Fibroblast of lung (primary cell): ENCODE measurements at regions not wholly inside any gene's neighbourhood (a gene's known extent, or its start where the extent isn't known, plus 50 kb on each side); places are given as distances from the start of the nearest gene placed in this dataset.

ENCODE experiments used
- DNase-seq, 2 donors: peaks; one replicate each; pipeline versions ENCODE4 v3.0.0 to v3.0.0-alpha.2; 2010; ENCODE audit warnings: low read depth in 2 of 2
- H2AFZ ChIP-seq: 2 replicates; pipeline ENCODE4 v1.5.1; 2012; ENCODE audit warnings: low read length, control low read depth, inconsistent platforms
- H3K27ac ChIP-seq: 2 replicates; pipeline ENCODE4 v1.5.1; 2011; ENCODE audit warnings: low read length, control low read depth; ENCODE audit not compliant: insufficient read depth
- H3K27me3 ChIP-seq: 2 replicates; pipeline ENCODE4 v1.5.1; 2011; ENCODE audit warnings: mild to moderate bottlenecking, low read length; ENCODE audit not compliant: control insufficient read depth, insufficient read depth
- H3K36me3 ChIP-seq: 2 replicates; pipeline ENCODE4 v1.5.1; 2011; ENCODE audit warnings: low read length; ENCODE audit not compliant: control insufficient read depth, insufficient read depth
- H3K4me1 ChIP-seq: 2 replicates; pipeline ENCODE4 v1.5.1; 2011; ENCODE audit warnings: low read length; ENCODE audit not compliant: control insufficient read depth, insufficient read depth; ENCODE audit errors: extremely low read depth
- H3K4me2 ChIP-seq: 2 replicates; pipeline ENCODE4 v1.5.1; 2011; ENCODE audit warnings: low read length, control low read depth; ENCODE audit not compliant: insufficient read depth; ENCODE audit errors: extremely low read depth
- H3K4me3 ChIP-seq, 4 experiments: fragments of 200-600 bp in 1 of 4; sonication (generic) in 1 of 4; replicated peaks in 1 of 4; 2 replicates each; pipeline ENCODE4 v1.5.1; 2011 to 2016; ENCODE audit warnings: low read length in 4 of 4, low read depth in 3 of 4, mild to moderate bottlenecking in 3 of 4, control low read depth in 2 of 4, inconsistent platforms in 1 of 4, mixed read lengths in 1 of 4; ENCODE audit not compliant: insufficient read depth in 1 of 4; ENCODE audit errors: control extremely low read depth in 1 of 4
- H3K79me2 ChIP-seq: 2 replicates; pipeline ENCODE4 v1.5.1; 2012; ENCODE audit warnings: mild to moderate bottlenecking, low read length, inconsistent platforms; ENCODE audit not compliant: control insufficient read depth, insufficient read depth
- H3K9ac ChIP-seq: 2 replicates; pipeline ENCODE4 v1.5.1; 2011; ENCODE audit warnings: mild to moderate bottlenecking, low read length, control low read depth; ENCODE audit not compliant: insufficient read depth
- H3K9me3 ChIP-seq: 2 replicates; pipeline ENCODE4 v1.5.1; 2012; ENCODE audit warnings: low read depth, low read length; ENCODE audit not compliant: control insufficient read depth, insufficient read depth
- H4K20me1 ChIP-seq: 2 replicates; pipeline ENCODE4 v1.5.1; 2011; ENCODE audit warnings: low read length; ENCODE audit not compliant: control insufficient read depth, insufficient read depth; ENCODE audit errors: extremely low read depth
- EZH2 ChIP-seq: IDR thresholded peaks from 2 replicates; pipeline ENCODE4 v1.5.1; 2012; ENCODE audit warnings: low read length, control low read depth, mild to moderate bottlenecking; ENCODE audit errors: missing control alignments
- TF ChIP-seq, protein P1 (sequence below), 2 donors: IDR thresholded peaks in 1 of 2; conservative IDR thresholded peaks in 1 of 2; 1 replicate in 1 of 2; 2 replicates in 1 of 2; pipeline ENCODE4 v1.5.1; 2011 to 2012; ENCODE audit warnings: low read length in 2 of 2, control low read depth in 1 of 2, inconsistent platforms in 1 of 2, low read depth in 1 of 2, mild to moderate bottlenecking in 1 of 2

DNA sequence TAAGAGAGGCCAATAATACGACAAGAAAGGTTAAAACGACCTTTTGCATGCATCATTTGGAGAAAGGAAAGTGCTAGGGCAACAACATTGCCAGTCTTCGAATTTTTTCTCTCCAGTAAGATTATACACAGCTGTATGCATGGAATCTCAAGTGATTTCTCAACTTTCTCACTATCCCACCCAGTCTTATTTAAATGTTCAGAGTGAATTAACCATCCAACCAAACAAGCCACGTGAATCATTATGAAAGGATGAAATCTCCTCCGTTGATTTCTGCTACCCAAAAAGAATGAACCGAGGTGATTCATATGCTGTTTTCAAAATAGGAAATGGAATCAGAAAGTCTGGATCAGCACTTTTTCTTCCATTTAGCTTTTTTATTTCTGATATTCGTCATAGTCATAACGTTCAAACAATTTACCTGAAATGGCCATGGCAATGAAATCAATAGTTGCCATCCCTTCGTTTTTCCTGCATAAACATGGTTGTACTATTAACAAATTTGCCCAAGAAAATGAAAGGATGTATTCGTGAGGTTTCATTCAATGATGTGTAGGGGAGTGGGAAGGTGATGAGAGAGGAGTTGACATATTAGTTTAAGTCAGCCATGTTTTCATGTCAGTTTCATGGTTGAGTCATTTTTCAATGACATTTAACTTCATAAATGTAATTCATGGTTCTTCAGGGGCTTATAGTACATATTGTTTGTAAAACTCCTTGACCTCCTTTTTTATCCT lies 170.9 kb upstream of the WWC1 start:
- Histone ChIP-seq H3K9me3 (no peaks in the 10 kb centered on the region), H4K20me1 (no peaks in the 10 kb centered on the region), H2AFZ (no peak overlapping the region), H3K4me2 (no peak overlapping the region), H3K36me3 (no peaks in the 10 kb centered on the region), H3K9ac (no peak overlapping the region), H3K27ac (no peak overlapping the region), H3K4me3 (no peak overlapping the region), H3K27me3 (no peaks in the 10 kb centered on the region), H3K79me2 (no peaks in the 10 kb centered on the region), H3K4me1 (no peaks in the 10 kb centered on the region)
- DNase-seq: no peak
- TF ChIP-seq, protein P1, sequence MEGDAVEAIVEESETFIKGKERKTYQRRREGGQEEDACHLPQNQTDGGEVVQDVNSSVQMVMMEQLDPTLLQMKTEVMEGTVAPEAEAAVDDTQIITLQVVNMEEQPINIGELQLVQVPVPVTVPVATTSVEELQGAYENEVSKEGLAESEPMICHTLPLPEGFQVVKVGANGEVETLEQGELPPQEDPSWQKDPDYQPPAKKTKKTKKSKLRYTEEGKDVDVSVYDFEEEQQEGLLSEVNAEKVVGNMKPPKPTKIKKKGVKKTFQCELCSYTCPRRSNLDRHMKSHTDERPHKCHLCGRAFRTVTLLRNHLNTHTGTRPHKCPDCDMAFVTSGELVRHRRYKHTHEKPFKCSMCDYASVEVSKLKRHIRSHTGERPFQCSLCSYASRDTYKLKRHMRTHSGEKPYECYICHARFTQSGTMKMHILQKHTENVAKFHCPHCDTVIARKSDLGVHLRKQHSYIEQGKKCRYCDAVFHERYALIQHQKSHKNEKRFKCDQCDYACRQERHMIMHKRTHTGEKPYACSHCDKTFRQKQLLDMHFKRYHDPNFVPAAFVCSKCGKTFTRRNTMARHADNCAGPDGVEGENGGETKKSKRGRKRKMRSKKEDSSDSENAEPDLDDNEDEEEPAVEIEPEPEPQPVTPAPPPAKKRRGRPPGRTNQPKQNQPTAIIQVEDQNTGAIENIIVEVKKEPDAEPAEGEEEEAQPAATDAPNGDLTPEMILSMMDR (conservative IDR thresholded peaks at IDR 0.05 in 1 of 2, IDR thresholded peaks at IDR 0.05 in 1 of 2; ENCODE audit: low read depth in 1 of 2, low read length in 2 of 2): no peak
- TF ChIP-seq EZH2: no peak

DNA sequence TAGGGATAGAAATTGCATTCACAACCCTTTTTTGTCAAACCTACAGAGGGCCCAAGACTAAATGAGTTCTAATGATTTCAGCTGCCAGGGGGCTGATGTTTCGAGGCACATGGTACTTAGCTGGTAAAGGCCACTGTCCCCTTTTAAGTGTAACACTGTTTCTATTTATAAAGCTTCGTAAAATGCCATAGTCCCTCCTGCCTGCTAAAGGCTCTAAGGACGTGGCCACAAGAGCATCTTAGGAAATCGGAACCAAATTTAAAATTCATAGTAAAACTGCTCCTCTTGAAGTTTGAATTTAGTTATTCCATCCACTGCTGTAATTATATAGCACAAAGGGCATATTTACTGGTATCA lies 170.3 kb upstream of the WWC1 start:
- TF ChIP-seq EZH2: no peak
- TF ChIP-seq, protein P1 (conservative IDR thresholded peaks at IDR 0.05 in 1 of 2, IDR thresholded peaks at IDR 0.05 in 1 of 2; ENCODE audit: low read depth in 1 of 2, low read length in 2 of 2): no peak
- Histone ChIP-seq H3K9ac (no peak overlapping the region), H4K20me1 (no peaks in the 10 kb centered on the region), H3K4me1 (no peaks in the 10 kb centered on the region), H3K36me3 (no peaks in the 10 kb centered on the region), H3K4me3 (no peak overlapping the region), H3K4me2 (no peak overlapping the region), H3K27me3 (no peaks in the 10 kb centered on the region), H2AFZ (no peak overlapping the region), H3K9me3 (no peaks in the 10 kb centered on the region), H3K27ac (no peak overlapping the region), H3K79me2 (no peaks in the 10 kb centered on the region)
- no peak for DNase-seq

DNA sequence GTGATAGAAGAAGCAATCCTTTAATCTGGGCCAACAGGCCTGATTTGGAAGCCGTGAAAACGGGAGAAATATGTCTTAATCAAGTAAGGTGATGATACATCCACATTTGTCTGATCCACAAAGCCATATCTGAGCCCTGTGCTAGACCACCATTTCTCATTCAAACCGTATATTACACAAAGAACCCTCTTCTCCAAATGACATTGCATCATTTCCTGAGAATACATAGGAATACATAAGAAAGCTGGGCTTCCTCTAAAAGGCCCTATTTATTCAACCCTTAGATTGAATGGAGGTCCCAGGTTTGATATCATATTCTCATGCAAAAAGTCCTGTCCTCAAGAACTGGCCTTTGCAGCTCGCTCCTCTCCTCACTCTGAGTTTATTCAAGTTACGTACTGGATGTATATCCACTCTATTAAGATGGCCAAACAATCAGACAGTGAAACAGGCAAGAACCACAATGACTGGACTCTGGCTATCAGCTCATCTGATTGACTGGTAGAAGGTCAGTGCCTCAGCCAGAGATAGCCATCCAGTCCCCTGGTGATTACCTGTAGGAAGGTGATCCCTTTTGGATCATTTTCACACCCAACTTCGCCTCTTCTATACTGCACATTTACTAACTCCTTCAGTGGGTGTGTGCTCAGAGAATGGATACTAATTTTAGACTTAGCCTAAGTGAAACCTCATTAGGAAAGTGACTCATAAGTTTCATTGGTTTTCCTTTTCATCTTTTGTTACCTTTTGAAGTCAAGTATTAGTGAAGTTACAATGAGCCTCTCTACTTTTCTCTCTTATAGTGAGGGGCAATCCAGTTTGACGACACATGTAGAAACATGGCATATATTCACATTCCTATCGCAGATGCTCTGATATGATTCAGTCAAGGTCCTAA lies 167.6 kb upstream of the WWC1 start:
- Histone ChIP-seq H3K4me1 (no peaks in the 10 kb centered on the region), H3K27me3 (no peaks in the 10 kb centered on the region), H3K27ac (no peak overlapping the region), H3K79me2 (no peaks in the 10 kb centered on the region), H3K9ac (no peak overlapping the region), H3K36me3 (no peaks in the 10 kb centered on the region), H4K20me1 (no peaks in the 10 kb centered on the region), H3K4me3 (no peak overlapping the region), H3K9me3 (no peaks in the 10 kb centered on the region), H2AFZ (no peak overlapping the region), H3K4me2 (no peak overlapping the region)
- TF ChIP-seq, protein P1 (conservative IDR thresholded peaks at IDR 0.05 in 1 of 2, IDR thresholded peaks at IDR 0.05 in 1 of 2; ENCODE audit: low read depth in 1 of 2, low read length in 2 of 2): no peak
- no peak for TF ChIP-seq EZH2
- DNase-seq: peak in 1 of 2 donors; percentile 39
